ENCODE measurements at regions not wholly inside any gene's neighbourhood (a gene's known extent, or its start where the extent isn't known, plus 50 kb on each side); places are given as distances from the start of the nearest gene placed in this dataset.
"Not testable (repeated sequence)": the region's sequence is repeated elsewhere in the genome, so short reads cannot be mapped to it uniquely, and the experiment has no call there.

GRCh38 chr12:123061441-123062205, 81.1 kb downstream of the ARL6IP4 start:
- DNase-seq, result no peak

- DNase-seq, result no peak
Measured at GRCh38 chr12:123059500-123059899, 79.0 kb downstream of the ARL6IP4 start.

- DNase-seq, result no peak
Measured at GRCh38 chr12:123058980-123059379, 78.5 kb downstream of the ARL6IP4 start.

GRCh38 chr12:123058481-123058880, 78.0 kb downstream of the ARL6IP4 start:
- DNase-seq, result no peak

- no peak for DNase-seq
Measured at GRCh38 chr12:123057513-123058265, 77.2 kb downstream of the ARL6IP4 start.

- DNase-seq, result no peak
Measured at GRCh38 chr12:123056709-123057108, 76.2 kb downstream of the ARL6IP4 start.

- DNase-seq, result no peak
Measured at GRCh38 chr12:123056053-123056452, 75.6 kb downstream of the ARL6IP4 start.

GRCh38 chr12:123055281-123055766, 74.8 kb downstream of the ARL6IP4 start:
- DNase-seq, result no peak

- DNase-seq, result no peak
Measured at GRCh38 chr12:123054371-123054770, 73.9 kb downstream of the ARL6IP4 start.

- no peak for DNase-seq
Measured at GRCh38 chr12:123051556-123051955, 71.1 kb downstream of the ARL6IP4 start.

- no peak for DNase-seq
Measured at GRCh38 chr12:123050913-123051312, 70.4 kb downstream of the ARL6IP4 start.

GRCh38 chr12:123050331-123050831, 69.9 kb downstream of the ARL6IP4 start:
- DNase-seq, result no peak

GRCh38 chr12:123049398-123050240, 69.1 kb downstream of the ARL6IP4 start:
- DNase-seq, result no peak

- not testable (repeated sequence) for DNase-seq
Measured at GRCh38 chr12:123047892-123048291, 67.4 kb downstream of the ARL6IP4 start.

- no peak for DNase-seq
Measured at GRCh38 chr12:123047289-123047688, 66.8 kb downstream of the ARL6IP4 start.

- DNase-seq, result no peak
Measured at GRCh38 chr12:123046431-123046830, 66.0 kb downstream of the ARL6IP4 start.

GRCh38 chr12:123045678-123046077, 65.2 kb downstream of the ARL6IP4 start:
- DNase-seq, result no peak

GRCh38 chr12:123044351-123044750, 63.9 kb downstream of the ARL6IP4 start:
- DNase-seq, result no peak

GRCh38 chr12:123043536-123044001, 63.1 kb downstream of the ARL6IP4 start:
- peak; percentile 63 to 72 for DNase-seq

GRCh38 chr12:123042833-123043232, 62.4 kb downstream of the ARL6IP4 start:
- no peak for DNase-seq

- no peak for DNase-seq
Measured at GRCh38 chr12:123041811-123042655, 61.6 kb downstream of the ARL6IP4 start.

GRCh38 chr12:123041042-123041531, 60.6 kb downstream of the ARL6IP4 start:
- no peak for DNase-seq
